Mononuclear cell (primary cell): ENCODE measurements at regions not wholly inside any gene's neighbourhood (a gene's known extent, or its start where the extent isn't known, plus 50 kb on each side); places are given as distances from the start of the nearest gene placed in this dataset.
"Not testable (repeated sequence)": the region's sequence is repeated elsewhere in the genome, so short reads cannot be mapped to it uniquely, and the experiment has no call there.

Experiments used
- H3K27me3 ChIP-seq: 2 replicates; pipeline ENCODE4 v1.6.0; 2011; ENCODE audit warnings: low read length, control low read depth; ENCODE audit not compliant: insufficient read depth
- H3K4me1 ChIP-seq: 2 replicates; pipeline ENCODE4 v1.5.1; 2011; ENCODE audit warnings: mild to moderate bottlenecking, low read length, control low read depth; ENCODE audit not compliant: insufficient read depth
- H3K4me3 ChIP-seq: 2 replicates; pipeline ENCODE4 v1.5.1; 2011; ENCODE audit warnings: mild to moderate bottlenecking, low read length, moderate library complexity
- H3K9me3 ChIP-seq: 2 replicates; pipeline ENCODE4 v1.5.1; 2011; ENCODE audit warnings: low read depth, mild to moderate bottlenecking, control low read depth, low read length

DNA sequence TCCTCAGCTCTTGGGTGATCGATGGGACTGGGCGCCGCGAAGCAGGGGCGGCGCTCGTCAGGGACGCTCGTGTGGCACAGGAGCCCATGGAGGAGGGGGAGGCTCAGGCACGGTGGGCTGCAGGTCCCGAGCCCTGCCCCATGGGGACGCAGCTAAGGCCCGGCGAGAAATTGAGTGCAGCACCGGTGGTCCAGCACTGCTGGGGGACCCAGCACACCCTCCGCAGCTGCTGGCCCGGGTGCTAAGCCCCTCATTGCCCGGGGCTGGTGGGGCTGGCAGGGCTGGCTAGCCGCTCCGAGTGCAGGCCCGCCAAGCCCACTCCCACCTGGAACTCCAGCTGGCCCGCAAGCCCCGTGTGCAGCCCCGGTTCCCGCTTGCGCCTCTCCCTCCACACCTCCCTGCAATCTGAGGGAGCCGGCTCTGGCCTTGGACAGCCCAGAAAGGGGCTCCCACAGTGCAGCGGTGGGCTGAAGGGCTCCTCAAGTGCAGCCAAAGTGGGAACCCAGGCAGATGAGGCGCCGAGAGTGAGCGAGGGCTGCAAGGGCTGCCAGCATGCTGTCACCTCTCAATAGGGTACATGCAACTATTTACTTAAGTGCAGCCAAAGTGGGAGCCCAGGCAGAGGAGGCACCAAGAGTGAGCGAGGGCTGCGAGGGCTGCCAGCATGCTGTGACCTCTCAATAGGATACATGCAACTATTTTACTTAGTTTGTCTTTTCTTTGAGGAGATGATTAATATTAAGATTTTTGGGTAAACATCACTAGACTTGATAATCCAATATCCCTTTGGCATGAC is 619.8 kb upstream of the IGFBP7 start:
- not testable (repeated sequence) for H3K4me3 ChIP-seq, H3K4me1 ChIP-seq, H3K9me3 ChIP-seq, H3K27me3 ChIP-seq

DNA sequence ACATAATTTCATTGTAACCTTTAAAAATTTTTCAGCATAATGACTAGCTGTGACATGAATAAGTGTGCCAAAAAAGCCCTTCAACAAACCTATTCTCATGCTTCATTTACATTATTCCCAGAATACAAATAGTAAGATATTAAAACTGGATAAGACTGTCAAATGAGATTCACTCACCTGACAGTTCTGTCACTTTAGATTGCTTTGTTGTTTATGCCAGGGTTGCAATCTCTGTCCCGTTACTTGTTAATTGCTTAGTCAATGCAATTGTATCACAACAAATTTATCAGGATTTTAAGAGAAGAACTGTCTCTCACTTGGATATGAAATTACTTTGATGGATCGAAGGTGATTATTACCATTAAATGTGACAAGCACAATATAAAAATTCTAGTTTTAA is 616.0 kb upstream of the IGFBP7 start:
- no peaks in the 10 kb centered on the region for H3K4me1 ChIP-seq
- H3K9me3 ChIP-seq, result no peaks in the 10 kb centered on the region
- H3K4me3 ChIP-seq, result no peak overlapping the region
- H3K27me3 ChIP-seq, result no peaks in the 10 kb centered on the region

GRCh38 chr4:57719456-57719855 is 609.3 kb upstream of the IGFBP7 start:
- Histone ChIP-seq H3K4me1 (no peaks in the 10 kb centered on the region), H3K27me3 (no peaks in the 10 kb centered on the region), H3K4me3 (no peak overlapping the region), H3K9me3 (no peaks in the 10 kb centered on the region)

- not testable (repeated sequence) for H3K9me3 ChIP-seq, H3K4me1 ChIP-seq, H3K4me3 ChIP-seq, H3K27me3 ChIP-seq
These were observed 604.1 kb upstream of the IGFBP7 start for GRCh38 chr4:57714313-57714712.

GRCh38 chr4:57710053-57710452 is 599.9 kb upstream of the IGFBP7 start:
- Histone ChIP-seq H3K4me1 (no peaks in the 10 kb centered on the region), H3K27me3 (no peaks in the 10 kb centered on the region), H3K9me3 (no peaks in the 10 kb centered on the region), H3K4me3 (no peak overlapping the region)

- no peaks in the 10 kb centered on the region for H3K9me3 ChIP-seq
- no peaks in the 10 kb centered on the region for H3K4me1 ChIP-seq
- no peaks in the 10 kb centered on the region for H3K27me3 ChIP-seq
- H3K4me3 ChIP-seq, result no peak overlapping the region
These were observed 581.2 kb upstream of the IGFBP7 start for GRCh38 chr4:57691370-57691769.

GRCh38 chr4:57689693-57690205 is 579.6 kb upstream of the IGFBP7 start:
- H3K4me3 ChIP-seq, result no peak overlapping the region
- H3K27me3 ChIP-seq, result no peaks in the 10 kb centered on the region
- no peaks in the 10 kb centered on the region for H3K9me3 ChIP-seq
- H3K4me1 ChIP-seq, result no peaks in the 10 kb centered on the region

GRCh38 chr4:57682275-57682674 is 572.1 kb upstream of the IGFBP7 start:
- H3K27me3 ChIP-seq, result no peaks in the 10 kb centered on the region
- no peaks in the 10 kb centered on the region for H3K4me1 ChIP-seq
- no peak overlapping the region for H3K4me3 ChIP-seq
- no peaks in the 10 kb centered on the region for H3K9me3 ChIP-seq

GRCh38 chr4:57679969-57680368 is 569.8 kb upstream of the IGFBP7 start:
- Histone ChIP-seq H3K27me3 (no peaks in the 10 kb centered on the region), H3K4me3 (no peak overlapping the region), H3K4me1 (no peaks in the 10 kb centered on the region), H3K9me3 (no peaks in the 10 kb centered on the region)

DNA sequence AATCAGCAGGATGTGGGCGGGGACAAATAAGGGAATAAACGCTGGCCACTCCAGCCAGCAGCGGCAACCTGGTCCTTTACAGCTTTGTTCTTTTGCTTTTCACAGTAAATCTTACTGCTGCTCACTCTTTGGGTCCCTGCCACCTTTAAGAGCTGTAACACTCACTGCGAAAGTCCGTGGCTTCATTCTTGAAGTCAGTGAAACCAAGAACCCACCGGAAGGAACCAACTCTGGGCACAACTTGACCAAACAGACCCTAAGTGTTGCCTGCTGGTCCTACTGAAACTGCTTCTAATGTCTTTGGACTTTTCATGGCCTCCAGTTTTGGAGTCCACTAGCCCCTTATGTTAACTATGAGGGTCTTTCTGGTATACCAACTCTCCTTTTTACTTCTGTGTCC is 566.2 kb upstream of the IGFBP7 start:
- no peaks in the 10 kb centered on the region for H3K4me1 ChIP-seq
- H3K4me3 ChIP-seq, result no peak overlapping the region
- no peaks in the 10 kb centered on the region for H3K27me3 ChIP-seq
- H3K9me3 ChIP-seq, result no peaks in the 10 kb centered on the region

DNA sequence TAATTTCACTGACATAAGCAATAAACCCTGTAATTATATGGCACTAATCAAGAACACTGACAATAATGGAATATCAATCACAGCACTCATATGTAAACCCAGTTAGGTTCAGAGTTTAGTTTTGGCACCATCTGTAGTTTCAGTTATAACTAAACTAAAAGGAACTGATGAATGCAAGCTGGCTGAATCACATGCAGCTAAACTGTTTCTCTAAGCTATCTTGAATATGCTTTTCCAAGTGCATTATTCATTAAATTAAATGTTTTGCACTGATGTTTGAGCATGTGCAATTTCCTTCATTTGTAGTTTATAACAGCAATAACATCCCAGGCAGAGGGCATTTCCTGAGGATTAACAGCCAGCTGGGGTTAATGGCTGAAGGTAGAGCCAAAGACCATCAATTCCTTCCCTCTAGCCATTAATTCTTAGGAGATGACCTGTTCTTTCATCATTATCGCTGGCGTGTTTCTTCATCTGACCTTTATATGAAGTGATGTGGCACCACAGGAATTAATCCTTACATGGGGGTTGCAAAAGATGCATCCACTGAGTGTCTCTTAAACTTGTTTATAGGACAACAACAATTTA is 562.8 kb upstream of the IGFBP7 start:
- Histone ChIP-seq H3K27me3 (no peaks in the 10 kb centered on the region), H3K4me3 (no peak overlapping the region), H3K4me1 (no peaks in the 10 kb centered on the region)

GRCh38 chr4:57668621-57669020 is 558.4 kb upstream of the IGFBP7 start:
- Histone ChIP-seq H3K4me3 (no peak overlapping the region), H3K9me3 (no peaks in the 10 kb centered on the region), H3K27me3 (no peaks in the 10 kb centered on the region), H3K4me1 (no peaks in the 10 kb centered on the region)

More for the DNA sequence above, 562.8 kb upstream of the IGFBP7 start:
- no peaks in the 10 kb centered on the region for H3K9me3 ChIP-seq

GRCh38 chr4:57665806-57666205 is 555.6 kb upstream of the IGFBP7 start:
- no peak overlapping the region for H3K4me3 ChIP-seq
- H3K9me3 ChIP-seq, result no peaks in the 10 kb centered on the region
- no peaks in the 10 kb centered on the region for H3K27me3 ChIP-seq
- no peaks in the 10 kb centered on the region for H3K4me1 ChIP-seq

DNA sequence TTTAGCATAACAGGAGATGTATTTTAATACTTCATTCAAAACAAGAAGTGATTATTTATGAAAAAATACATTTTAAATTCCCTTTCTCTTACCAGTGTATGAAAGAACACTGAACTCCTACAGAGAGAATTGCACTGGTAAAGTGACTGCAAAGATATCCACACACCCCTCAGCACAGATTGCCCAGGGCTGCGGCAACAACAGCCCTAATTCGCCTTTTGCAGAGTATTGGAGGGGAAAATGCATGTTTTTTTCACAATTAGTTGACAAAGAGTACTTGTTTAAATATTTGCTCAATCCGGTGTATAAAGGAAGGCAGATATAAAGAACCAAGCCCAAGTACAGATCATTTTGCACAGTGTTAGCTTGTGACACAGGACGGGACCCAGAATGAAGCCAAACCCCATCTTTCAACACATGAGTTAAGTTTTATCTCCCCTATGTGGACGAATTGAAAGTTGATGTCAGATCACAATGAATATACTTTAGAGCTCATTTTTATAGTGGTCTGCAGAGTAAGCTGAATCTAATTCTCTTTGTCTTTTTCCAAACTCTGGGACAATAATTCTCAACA is 551.4 kb upstream of the IGFBP7 start:
- H3K4me1 ChIP-seq, result no peaks in the 10 kb centered on the region
- H3K4me3 ChIP-seq, result no peak overlapping the region
- no peaks in the 10 kb centered on the region for H3K9me3 ChIP-seq
- H3K27me3 ChIP-seq, result no peaks in the 10 kb centered on the region

GRCh38 chr4:57658673-57659072 is 548.5 kb upstream of the IGFBP7 start:
- H3K27me3 ChIP-seq, result no peaks in the 10 kb centered on the region
- no peak overlapping the region for H3K4me3 ChIP-seq
- no peaks in the 10 kb centered on the region for H3K9me3 ChIP-seq
- H3K4me1 ChIP-seq, result no peaks in the 10 kb centered on the region
